ENCODE measurements at regions not wholly inside any gene's neighbourhood (a gene's known extent, or its start where the extent isn't known, plus 50 kb on each side); places are given as distances from the start of the nearest gene placed in this dataset.

DNA sequence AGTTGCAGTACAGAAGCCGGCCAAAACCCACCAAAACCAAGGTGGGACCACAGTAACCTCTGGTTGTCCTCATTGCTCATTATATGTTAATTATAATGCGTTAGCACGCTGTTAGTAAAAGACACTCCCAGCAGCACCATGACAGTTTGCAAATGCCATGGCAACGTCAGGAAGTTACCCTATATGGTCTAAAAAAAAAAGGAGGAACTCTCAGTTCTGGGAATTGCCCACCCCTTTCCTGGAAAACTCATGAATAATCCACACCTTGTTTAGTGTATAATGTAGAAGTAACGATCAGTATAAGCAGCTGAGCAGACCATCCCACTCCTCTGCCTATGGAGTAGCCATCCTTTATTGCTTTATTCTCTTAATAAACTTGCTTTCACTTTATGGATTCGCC lies 148.6 kb upstream of the EXOC2 start:
- no peaks in the 10 kb centered on the region for H3K4me1 ChIP-seq (ENCODE audit: control extremely low read depth in 1 of 4, control insufficient read depth in 4 of 4, insufficient read depth in 4 of 4, low read length in 3 of 4)
- H3K9me3 ChIP-seq (ENCODE audit: control extremely low read depth in 1 of 5, control insufficient read depth in 4 of 5, insufficient read depth in 2 of 5, low read depth in 1 of 5, low read length in 4 of 5), result peaks cover 0 to 6% (median 2%) of the 10 kb centered on the region in 5 experiments
- WGBS (ENCODE audit: insufficient coverage), result 100% methylated on average over 2 of the region's 6 CpGs
- no peak for DNase-seq
- H3K36me3 ChIP-seq (ENCODE audit: control insufficient read depth in 4 of 4, insufficient read depth in 4 of 4, low read length in 3 of 4), result no peaks in the 10 kb centered on the region
- no peak overlapping the region for H3K4me3 ChIP-seq (ENCODE audit: control insufficient read depth in 1 of 7, extremely low read depth in 1 of 7, insufficient read depth in 4 of 7, low read depth in 2 of 7, low read length in 6 of 7)
- H3K27ac ChIP-seq (ENCODE audit: insufficient read depth in 1 of 2, low read depth in 1 of 2, low read length in 2 of 2, poor library complexity in 1 of 2, severe bottlenecking in 2 of 2), result no peak overlapping the region
- POLR2A ChIA-PET, result no interaction called here
- CTCF ChIA-PET, result no interaction called here
- H3K27me3 ChIP-seq (replicated peaks in 2 of 5; ENCODE audit: control insufficient read depth in 4 of 5, insufficient read depth in 5 of 5, low read length in 4 of 5), result peaks cover 0 to 4% (median 0%) of the 10 kb centered on the region in 5 experiments

DNA sequence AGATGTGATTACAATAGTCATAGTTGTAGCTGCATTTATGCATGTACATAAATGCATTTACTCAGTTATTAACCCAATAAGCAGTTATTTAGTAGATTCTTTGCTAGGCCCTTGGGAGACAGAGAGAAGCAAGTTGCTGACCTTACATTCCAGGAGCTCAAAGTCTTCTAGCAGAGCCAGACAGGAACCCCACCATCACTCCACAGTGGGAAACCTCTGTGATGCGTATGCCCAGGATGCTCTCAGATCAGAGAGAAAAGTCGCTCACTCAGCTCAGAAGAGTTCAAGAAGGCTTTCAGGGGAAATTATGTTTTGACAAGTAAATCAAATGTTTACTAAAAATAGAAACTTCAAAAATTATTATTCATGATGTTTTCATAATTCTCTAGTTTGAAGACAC lies 146.3 kb upstream of the EXOC2 start:
- ChIA-PET CTCF (no interaction called here), POLR2A (no interaction called here)
- H3K27me3 ChIP-seq (replicated peaks in 2 of 5; ENCODE audit: control insufficient read depth in 4 of 5, insufficient read depth in 5 of 5, low read length in 4 of 5), result peaks cover 0 to 4% (median 0%) of the 10 kb centered on the region in 5 experiments
- H3K36me3 ChIP-seq (ENCODE audit: control insufficient read depth in 4 of 4, insufficient read depth in 4 of 4, low read length in 3 of 4), result no peaks in the 10 kb centered on the region
- WGBS (ENCODE audit: insufficient coverage), result no CpG with 5 or more reads among the region's 2 CpGs
- peaks cover 0 to 8% (median 5%) of the 10 kb centered on the region in 5 experiments for H3K9me3 ChIP-seq (ENCODE audit: control extremely low read depth in 1 of 5, control insufficient read depth in 4 of 5, insufficient read depth in 2 of 5, low read depth in 1 of 5, low read length in 4 of 5)
- no peak overlapping the region for H3K4me3 ChIP-seq (ENCODE audit: control insufficient read depth in 1 of 7, extremely low read depth in 1 of 7, insufficient read depth in 4 of 7, low read depth in 2 of 7, low read length in 6 of 7)
- no peak for DNase-seq
- no peak overlapping the region for H3K27ac ChIP-seq (ENCODE audit: insufficient read depth in 1 of 2, low read depth in 1 of 2, low read length in 2 of 2, poor library complexity in 1 of 2, severe bottlenecking in 2 of 2)
- H3K4me1 ChIP-seq (ENCODE audit: control extremely low read depth in 1 of 4, control insufficient read depth in 4 of 4, insufficient read depth in 4 of 4, low read length in 3 of 4), result no peaks in the 10 kb centered on the region

DNA sequence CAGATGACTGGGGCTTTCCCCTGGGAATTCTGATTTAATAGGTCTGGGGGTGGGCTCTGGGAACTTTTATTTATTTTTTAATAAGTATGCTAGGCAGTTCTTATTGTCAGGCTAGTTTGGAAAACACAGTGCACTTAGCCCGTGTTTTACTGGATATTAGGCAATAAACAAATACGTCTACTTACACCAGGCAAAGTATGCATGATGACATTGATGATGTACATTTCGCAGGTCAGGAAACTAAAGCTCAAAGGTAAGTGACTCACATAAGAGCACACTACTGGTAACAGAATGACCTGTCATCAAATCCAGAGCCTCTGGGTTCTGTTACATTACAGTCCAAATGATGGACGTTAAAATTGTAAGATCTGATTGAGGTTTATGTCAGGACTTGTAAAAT lies 144.4 kb upstream of the EXOC2 start:
- Histone ChIP-seq H3K27ac (ENCODE audit: insufficient read depth in 1 of 2, low read depth in 1 of 2, low read length in 2 of 2, poor library complexity in 1 of 2, severe bottlenecking in 2 of 2) (no peak overlapping the region), H3K4me1 (ENCODE audit: control extremely low read depth in 1 of 4, control insufficient read depth in 4 of 4, insufficient read depth in 4 of 4, low read length in 3 of 4) (no peaks in the 10 kb centered on the region), H3K4me3 (ENCODE audit: control insufficient read depth in 1 of 7, extremely low read depth in 1 of 7, insufficient read depth in 4 of 7, low read depth in 2 of 7, low read length in 6 of 7) (no peak overlapping the region), H3K27me3 (replicated peaks in 2 of 5; ENCODE audit: control insufficient read depth in 4 of 5, insufficient read depth in 5 of 5, low read length in 4 of 5) (peaks cover 0 to 4% (median 0%) of the 10 kb centered on the region in 5 experiments), H3K9me3 (ENCODE audit: control extremely low read depth in 1 of 5, control insufficient read depth in 4 of 5, insufficient read depth in 2 of 5, low read depth in 1 of 5, low read length in 4 of 5) (peaks cover 0 to 9% (median 6%) of the 10 kb centered on the region in 5 experiments), H3K36me3 (ENCODE audit: control insufficient read depth in 4 of 4, insufficient read depth in 4 of 4, low read length in 3 of 4) (no peaks in the 10 kb centered on the region)
- ChIA-PET POLR2A (no interaction called here), CTCF (interaction anchor here (1.1 kb wide), 1 partner anchor 39 kb away, joined by 3 read pairs; no protein-coding TSS in a partner anchor)
- 89% methylated on average over 4 of the region's 4 CpGs for WGBS (ENCODE audit: insufficient coverage)
- DNase-seq, result no peak

DNA sequence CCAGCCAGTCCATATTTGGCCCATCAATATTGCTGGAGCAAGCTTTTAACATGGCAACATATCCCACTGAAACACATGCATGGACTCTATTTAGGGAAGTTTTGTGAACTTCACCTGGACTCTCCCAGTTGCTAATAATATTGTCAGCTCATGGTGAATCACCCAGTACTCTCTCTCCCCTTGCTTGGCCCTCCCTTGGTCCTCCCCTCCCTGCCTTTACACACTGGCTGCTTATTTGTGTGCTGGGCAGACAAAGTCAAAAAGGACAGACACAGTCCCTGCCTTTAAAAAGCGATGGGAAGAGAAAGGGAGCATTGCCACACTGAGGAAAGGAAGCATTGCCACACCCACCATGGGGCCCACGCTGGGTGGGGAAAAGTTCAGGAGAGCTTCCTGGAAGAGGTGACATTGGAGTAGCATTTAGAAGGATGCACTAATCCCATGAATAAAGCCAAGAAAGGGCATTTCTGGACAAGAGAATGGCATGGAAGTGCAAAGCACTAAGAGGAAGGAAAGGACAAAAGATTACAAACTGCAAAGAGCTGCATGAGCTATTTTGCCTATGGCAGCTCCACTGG lies 143.4 kb upstream of the EXOC2 start:
- 83% methylated on average over 2 of the region's 2 CpGs for WGBS (ENCODE audit: insufficient coverage)
- Histone ChIP-seq H3K9me3 (ENCODE audit: control extremely low read depth in 1 of 5, control insufficient read depth in 4 of 5, insufficient read depth in 2 of 5, low read depth in 1 of 5, low read length in 4 of 5) (peaks cover 0 to 12% (median 7%) of the 10 kb centered on the region in 5 experiments), H3K4me1 (ENCODE audit: control extremely low read depth in 1 of 4, control insufficient read depth in 4 of 4, insufficient read depth in 4 of 4, low read length in 3 of 4) (no peaks in the 10 kb centered on the region), H3K27ac (ENCODE audit: insufficient read depth in 1 of 2, low read depth in 1 of 2, low read length in 2 of 2, poor library complexity in 1 of 2, severe bottlenecking in 2 of 2) (no peak overlapping the region), H3K36me3 (ENCODE audit: control insufficient read depth in 4 of 4, insufficient read depth in 4 of 4, low read length in 3 of 4) (no peaks in the 10 kb centered on the region), H3K4me3 (ENCODE audit: control insufficient read depth in 1 of 7, extremely low read depth in 1 of 7, insufficient read depth in 4 of 7, low read depth in 2 of 7, low read length in 6 of 7) (no peak overlapping the region), H3K27me3 (replicated peaks in 2 of 5; ENCODE audit: control insufficient read depth in 4 of 5, insufficient read depth in 5 of 5, low read length in 4 of 5) (peaks cover 0 to 4% (median 0%) of the 10 kb centered on the region in 5 experiments)
- ChIA-PET CTCF (no interaction called here), POLR2A (no interaction called here)
- no peak for DNase-seq

DNA sequence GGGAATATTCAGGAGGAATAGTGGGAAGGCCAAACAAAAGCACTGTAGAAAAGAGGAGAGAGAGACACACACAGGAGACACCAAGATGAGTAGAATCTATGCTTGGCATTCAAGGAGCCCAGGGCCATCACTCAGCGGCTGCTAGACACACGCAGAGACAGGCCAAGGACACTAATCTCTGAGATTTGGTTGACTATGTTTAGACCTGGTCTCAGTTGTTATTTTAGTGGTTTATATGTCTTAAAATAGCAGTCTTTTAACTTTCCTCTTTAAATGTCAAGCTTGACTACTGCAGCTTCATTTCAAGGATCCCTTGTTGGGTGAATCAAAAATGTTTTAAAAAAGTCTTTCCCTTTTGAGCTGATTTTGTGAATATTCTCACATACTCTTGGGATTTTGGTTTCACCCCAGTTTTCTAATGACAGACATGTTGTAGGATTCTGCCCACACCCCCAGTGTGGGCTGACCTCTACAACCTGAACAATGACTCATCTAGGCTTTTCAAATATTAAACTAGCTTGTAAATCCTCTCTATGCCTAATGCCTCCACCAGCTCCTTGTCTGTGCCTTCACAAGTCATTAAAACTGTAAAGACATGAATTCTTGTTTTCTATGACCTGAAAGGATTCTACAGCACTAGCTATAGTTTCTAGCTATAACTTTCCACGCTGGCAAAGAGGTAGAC lies 142.7 kb upstream of the EXOC2 start:
- 100% methylated on average over 1 of the region's 3 CpGs for WGBS (ENCODE audit: insufficient coverage)
- Histone ChIP-seq H3K27ac (ENCODE audit: insufficient read depth in 1 of 2, low read depth in 1 of 2, low read length in 2 of 2, poor library complexity in 1 of 2, severe bottlenecking in 2 of 2) (no peak overlapping the region), H3K4me1 (ENCODE audit: control extremely low read depth in 1 of 4, control insufficient read depth in 4 of 4, insufficient read depth in 4 of 4, low read length in 3 of 4) (no peaks in the 10 kb centered on the region), H3K9me3 (ENCODE audit: control extremely low read depth in 1 of 5, control insufficient read depth in 4 of 5, insufficient read depth in 2 of 5, low read depth in 1 of 5, low read length in 4 of 5) (peaks cover 2 to 15% (median 10%) of the 10 kb centered on the region in 5 experiments), H3K36me3 (ENCODE audit: control insufficient read depth in 4 of 4, insufficient read depth in 4 of 4, low read length in 3 of 4) (no peaks in the 10 kb centered on the region), H3K27me3 (replicated peaks in 2 of 5; ENCODE audit: control insufficient read depth in 4 of 5, insufficient read depth in 5 of 5, low read length in 4 of 5) (peaks cover 0 to 4% (median 0%) of the 10 kb centered on the region in 5 experiments), H3K4me3 (ENCODE audit: control insufficient read depth in 1 of 7, extremely low read depth in 1 of 7, insufficient read depth in 4 of 7, low read depth in 2 of 7, low read length in 6 of 7) (no peak overlapping the region)
- DNase-seq, result no peak
- POLR2A ChIA-PET, result no interaction called here
- CTCF ChIA-PET, result no interaction called here

DNA sequence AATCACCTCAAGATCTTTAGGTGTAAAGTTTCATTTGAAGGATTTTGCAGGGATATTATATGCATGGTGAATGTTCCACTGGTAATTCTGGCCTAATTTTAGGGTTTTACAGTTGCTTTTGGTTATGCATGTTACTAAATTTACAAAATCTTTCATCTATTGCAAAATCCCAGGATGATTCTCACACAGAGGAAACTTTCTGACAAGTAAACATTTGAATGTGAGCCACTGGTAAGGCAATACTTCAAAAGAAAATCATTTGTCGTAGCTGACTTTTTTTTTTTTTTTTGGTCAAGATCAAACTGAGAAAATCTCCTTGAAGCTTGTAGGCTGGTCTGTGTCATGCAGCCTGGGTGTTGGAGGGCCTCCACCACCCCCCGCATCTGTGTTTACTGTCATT lies 141.9 kb upstream of the EXOC2 start:
- POLR2A ChIA-PET, result no interaction called here
- no peak overlapping the region for H3K27ac ChIP-seq (ENCODE audit: insufficient read depth in 1 of 2, low read depth in 1 of 2, low read length in 2 of 2, poor library complexity in 1 of 2, severe bottlenecking in 2 of 2)
- no peaks in the 10 kb centered on the region for H3K4me1 ChIP-seq (ENCODE audit: control extremely low read depth in 1 of 4, control insufficient read depth in 4 of 4, insufficient read depth in 4 of 4, low read length in 3 of 4)
- no peaks in the 10 kb centered on the region for H3K36me3 ChIP-seq (ENCODE audit: control insufficient read depth in 4 of 4, insufficient read depth in 4 of 4, low read length in 3 of 4)
- 83% methylated on average over 1 of the region's 2 CpGs for WGBS (ENCODE audit: insufficient coverage)
- peaks cover 0 to 4% (median 0%) of the 10 kb centered on the region in 5 experiments for H3K27me3 ChIP-seq (replicated peaks in 2 of 5; ENCODE audit: control insufficient read depth in 4 of 5, insufficient read depth in 5 of 5, low read length in 4 of 5)
- H3K9me3 ChIP-seq (ENCODE audit: control extremely low read depth in 1 of 5, control insufficient read depth in 4 of 5, insufficient read depth in 2 of 5, low read depth in 1 of 5, low read length in 4 of 5), result peaks cover 2 to 13% (median 7%) of the 10 kb centered on the region in 5 experiments
- CTCF ChIA-PET, result no interaction called here
- peak in 1 of 3 donors; percentile 2 for DNase-seq
- no peak overlapping the region for H3K4me3 ChIP-seq (ENCODE audit: control insufficient read depth in 1 of 7, extremely low read depth in 1 of 7, insufficient read depth in 4 of 7, low read depth in 2 of 7, low read length in 6 of 7)

DNA sequence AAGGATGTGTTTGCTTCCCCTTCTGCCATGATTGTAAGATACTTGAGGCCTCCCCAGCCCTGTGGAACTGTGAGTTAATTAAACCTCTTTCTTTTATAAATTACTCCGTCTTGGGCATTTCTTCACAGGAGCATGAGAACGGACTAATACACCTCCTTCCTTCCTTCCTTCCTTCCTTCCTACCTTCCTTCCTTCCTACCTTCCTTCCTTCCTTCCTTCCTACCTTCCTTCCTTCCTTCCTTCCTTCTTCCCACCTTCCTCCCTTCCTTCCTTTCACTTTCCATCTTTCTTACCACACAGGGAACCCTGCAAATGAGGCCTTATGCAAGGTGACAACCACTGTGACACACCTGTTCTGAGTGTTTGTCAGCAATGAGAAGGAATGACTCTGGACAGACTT lies 141.3 kb upstream of the EXOC2 start:
- no CpG with 5 or more reads among the region's 2 CpGs for WGBS (ENCODE audit: insufficient coverage)
- Histone ChIP-seq H3K4me3 (ENCODE audit: control insufficient read depth in 1 of 7, extremely low read depth in 1 of 7, insufficient read depth in 4 of 7, low read depth in 2 of 7, low read length in 6 of 7) (no peak overlapping the region), H3K27ac (ENCODE audit: insufficient read depth in 1 of 2, low read depth in 1 of 2, low read length in 2 of 2, poor library complexity in 1 of 2, severe bottlenecking in 2 of 2) (no peak overlapping the region), H3K9me3 (ENCODE audit: control extremely low read depth in 1 of 5, control insufficient read depth in 4 of 5, insufficient read depth in 2 of 5, low read depth in 1 of 5, low read length in 4 of 5) (peaks cover 2 to 13% (median 9%) of the 10 kb centered on the region in 5 experiments), H3K4me1 (ENCODE audit: control extremely low read depth in 1 of 4, control insufficient read depth in 4 of 4, insufficient read depth in 4 of 4, low read length in 3 of 4) (no peaks in the 10 kb centered on the region), H3K27me3 (replicated peaks in 2 of 5; ENCODE audit: control insufficient read depth in 4 of 5, insufficient read depth in 5 of 5, low read length in 4 of 5) (peaks cover 0 to 4% (median 0%) of the 10 kb centered on the region in 5 experiments), H3K36me3 (ENCODE audit: control insufficient read depth in 4 of 4, insufficient read depth in 4 of 4, low read length in 3 of 4) (no peaks in the 10 kb centered on the region)
- DNase-seq, result peak in 2 of 3 donors; percentile 48 to 59
- POLR2A ChIA-PET, result no interaction called here
- CTCF ChIA-PET, result no interaction called here

All from common myeloid progenitor, CD34-positive (primary cell).